Astrocyte of the cerebellum (primary cell): ENCODE measurements at regions not wholly inside any gene's neighbourhood (a gene's known extent, or its start where the extent isn't known, plus 50 kb on each side); places are given as distances from the start of the nearest gene placed in this dataset.

Experiments used
- DNase-seq: peaks from one replicate; pipeline ENCODE4 v3.0.0-alpha.2; 2011; ENCODE audit warnings: low read depth
- H3K4me3 ChIP-seq: 2 replicates; pipeline ENCODE4 v1.5.1; 2011; ENCODE audit warnings: mild to moderate bottlenecking, low read depth, low read length, moderate library complexity
- CTCF ChIP-seq: IDR thresholded peaks from 2 replicates; pipeline ENCODE4 v1.5.1; 2012; ENCODE audit warnings: low read length, low read depth, moderate library complexity, mild to moderate bottlenecking; ENCODE audit errors: missing control alignments
- in situ Hi-C: cut with HindIII; loops from 2 replicates; pipeline ENCODE4 v1.10.0; 2017; ENCODE audit warnings: low sequenced_read_pairs

- in situ Hi-C loops = no loop called here
- no peak for DNase-seq
- TF ChIP-seq CTCF = no peak
- no peak overlapping the region for H3K4me3 ChIP-seq
These were observed 347.6 kb downstream of the CYRIA start for GRCh38 chr2:16318051-16318450.

GRCh38 chr2:16317211-16317830 is 348.3 kb downstream of the CYRIA start:
- no peak overlapping the region for H3K4me3 ChIP-seq
- TF ChIP-seq CTCF = no peak

GRCh38 chr2:16316456-16317210 is 349.0 kb downstream of the CYRIA start:
- DNase-seq = no peak
- no peak for TF ChIP-seq CTCF
- no peak overlapping the region for H3K4me3 ChIP-seq
- in situ Hi-C loops = no loop called here

More at GRCh38 chr2:16317211-16317830, 348.3 kb downstream of the CYRIA start:
- DNase-seq = no peak
- in situ Hi-C loops = no loop called here

GRCh38 chr2:16315908-16316307 is 349.7 kb downstream of the CYRIA start:
- no peak overlapping the region for H3K4me3 ChIP-seq
- no peak for DNase-seq
- no peak for TF ChIP-seq CTCF
- in situ Hi-C loops = no loop called here

- TF ChIP-seq CTCF = no peak
- no peak overlapping the region for H3K4me3 ChIP-seq
- in situ Hi-C loops = no loop called here
- no peak for DNase-seq
These were observed 350.2 kb downstream of the CYRIA start for GRCh38 chr2:16315458-16315835.

- no peak for DNase-seq
- TF ChIP-seq CTCF = no peak
- no peak overlapping the region for H3K4me3 ChIP-seq
- in situ Hi-C loops = no loop called here
These were observed 350.8 kb downstream of the CYRIA start for GRCh38 chr2:16314691-16315457.
